Sigmoid colon (tissue), 4 donors: ENCODE measurements at regions not wholly inside any gene's neighbourhood (a gene's known extent, or its start where the extent isn't known, plus 50 kb on each side); places are given as distances from the start of the nearest gene placed in this dataset.

Experiments
- EP300 ChIP-seq, 4 donors: sonication (generic); formaldehyde crosslinking; IDR thresholded peaks; one replicate each; pipeline ENCODE4 v1.6.1; 2017; ENCODE audit warnings: antibody characterized with exemption in 4 of 4
- POLR2AphosphoS5 ChIP-seq, 4 donors: sonication (generic); formaldehyde crosslinking; IDR thresholded peaks; one replicate each; pipeline ENCODE4 v1.6.1; 2017; ENCODE audit warnings: antibody characterized with exemption in 4 of 4
- TF ChIP-seq, protein P1 (sequence below), 4 experiments: fragments of 450-650 bp in 3 of 4; fragments of 200-600 bp in 1 of 4; IDR thresholded peaks; one replicate each; pipeline ENCODE4 v1.5.1; 2016 to 2019; ENCODE audit warnings: antibody characterized with exemption in 4 of 4, mild to moderate bottlenecking in 3 of 4, moderate library complexity in 2 of 4

DNA sequence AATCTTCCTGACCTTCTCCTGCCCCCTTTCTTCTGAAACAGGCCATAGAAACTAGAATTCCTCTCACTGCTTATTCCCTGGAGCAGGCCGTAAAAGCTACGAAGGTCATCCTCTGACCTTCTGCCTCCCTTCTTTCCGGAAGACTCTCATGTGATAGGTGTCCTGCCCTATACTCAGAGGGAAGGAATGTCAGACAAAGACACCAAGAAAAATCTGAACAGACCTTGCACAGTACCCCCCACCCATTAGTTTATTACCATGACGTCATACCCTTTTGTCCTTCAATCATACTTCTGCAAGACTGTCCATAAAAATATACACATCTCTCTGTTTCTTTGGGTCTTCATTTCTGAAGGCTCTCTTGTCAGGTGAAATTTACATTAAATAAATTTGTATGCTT, 1523.9 kb downstream of the RPA4 start:
- TF ChIP-seq, protein P1, sequence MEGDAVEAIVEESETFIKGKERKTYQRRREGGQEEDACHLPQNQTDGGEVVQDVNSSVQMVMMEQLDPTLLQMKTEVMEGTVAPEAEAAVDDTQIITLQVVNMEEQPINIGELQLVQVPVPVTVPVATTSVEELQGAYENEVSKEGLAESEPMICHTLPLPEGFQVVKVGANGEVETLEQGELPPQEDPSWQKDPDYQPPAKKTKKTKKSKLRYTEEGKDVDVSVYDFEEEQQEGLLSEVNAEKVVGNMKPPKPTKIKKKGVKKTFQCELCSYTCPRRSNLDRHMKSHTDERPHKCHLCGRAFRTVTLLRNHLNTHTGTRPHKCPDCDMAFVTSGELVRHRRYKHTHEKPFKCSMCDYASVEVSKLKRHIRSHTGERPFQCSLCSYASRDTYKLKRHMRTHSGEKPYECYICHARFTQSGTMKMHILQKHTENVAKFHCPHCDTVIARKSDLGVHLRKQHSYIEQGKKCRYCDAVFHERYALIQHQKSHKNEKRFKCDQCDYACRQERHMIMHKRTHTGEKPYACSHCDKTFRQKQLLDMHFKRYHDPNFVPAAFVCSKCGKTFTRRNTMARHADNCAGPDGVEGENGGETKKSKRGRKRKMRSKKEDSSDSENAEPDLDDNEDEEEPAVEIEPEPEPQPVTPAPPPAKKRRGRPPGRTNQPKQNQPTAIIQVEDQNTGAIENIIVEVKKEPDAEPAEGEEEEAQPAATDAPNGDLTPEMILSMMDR (IDR thresholded peaks at IDR 0.05), result no peak
- TF ChIP-seq POLR2AphosphoS5 (IDR thresholded peaks at IDR 0.05) (no peak), EP300 (IDR thresholded peaks at IDR 0.05) (no peak)
